H9 (cell line): ENCODE measurements at regions not wholly inside any gene's neighbourhood (a gene's known extent, or its start where the extent isn't known, plus 50 kb on each side); places are given as distances from the start of the nearest gene placed in this dataset.

Experiments used
- DNase-seq: peaks from one replicate; pipeline ENCODE4 v3.0.0-alpha.2; 2017
- H2AFZ ChIP-seq: one replicate; pipeline ENCODE4 v1.6.1; 2013; ENCODE audit warnings: mild to moderate bottlenecking, low read length, control low read depth, moderate library complexity
- H2AK5ac ChIP-seq: 2 replicates; pipeline ENCODE4 v1.6.1; 2013; ENCODE audit warnings: low read length, control low read depth, mixed read lengths; ENCODE audit not compliant: insufficient read length
- H2BK120ac ChIP-seq: one replicate; pipeline ENCODE4 v1.6.1; 2013; ENCODE audit warnings: low read depth, mild to moderate bottlenecking, low read length, control low read depth, inconsistent platforms; ENCODE audit not compliant: poor library complexity, severe bottlenecking
- H2BK12ac ChIP-seq: 2 replicates; pipeline ENCODE4 v1.6.1; 2013; ENCODE audit warnings: low read length, control low read depth, mixed read lengths, low read depth; ENCODE audit not compliant: insufficient read length
- H2BK15ac ChIP-seq: 2 replicates; pipeline ENCODE4 v1.6.1; 2013; ENCODE audit warnings: low read depth, low read length, control low read depth
- H2BK20ac ChIP-seq: one replicate; pipeline ENCODE4 v1.6.1; 2013; ENCODE audit warnings: low read depth, mild to moderate bottlenecking, low read length, control low read depth, inconsistent platforms; ENCODE audit not compliant: poor library complexity, severe bottlenecking
- H2BK5ac ChIP-seq: 2 replicates; pipeline ENCODE4 v1.6.1; 2013; ENCODE audit warnings: low read length, control low read depth, mixed read lengths; ENCODE audit not compliant: insufficient read length
- H3K14ac ChIP-seq: 2 replicates; pipeline ENCODE4 v1.6.1; 2013; ENCODE audit warnings: low read length, control low read depth; ENCODE audit not compliant: insufficient read depth
- H3K18ac ChIP-seq: 2 replicates; pipeline ENCODE4 v1.6.1; 2013; ENCODE audit warnings: low read depth, mild to moderate bottlenecking, mixed read lengths, low read length, control low read depth; ENCODE audit not compliant: insufficient read length
- H3K23ac ChIP-seq: 2 replicates; pipeline ENCODE4 v1.6.1; 2013; ENCODE audit warnings: low read length, control low read depth, mixed read lengths, low read depth; ENCODE audit not compliant: insufficient read length
- H3K23me2 ChIP-seq: 2 replicates; pipeline ENCODE4 v1.6.1; 2013; ENCODE audit warnings: low read depth, mild to moderate bottlenecking, mixed read lengths, low read length, control low read depth; ENCODE audit not compliant: insufficient read length, poor library complexity, severe bottlenecking
- H3K27ac ChIP-seq: 2 replicates; pipeline ENCODE4 v1.5.1; 2013; ENCODE audit warnings: low read length, control low read depth, mixed read lengths, low read depth; ENCODE audit not compliant: insufficient read length
- H3K27me3 ChIP-seq: 2 replicates; pipeline ENCODE4 v1.6.1; 2013; ENCODE audit warnings: low read length, control low read depth, inconsistent platforms; ENCODE audit not compliant: insufficient read depth
- H3K4ac ChIP-seq: 2 replicates; pipeline ENCODE4 v1.6.1; 2013; ENCODE audit warnings: low read depth, mild to moderate bottlenecking, control low read depth, inconsistent platforms, low read length, moderate library complexity
- H3K4me1 ChIP-seq: 2 replicates; pipeline ENCODE4 v1.6.1; 2013; ENCODE audit warnings: low read length, control low read depth, inconsistent platforms; ENCODE audit not compliant: insufficient read depth
- H3K4me2 ChIP-seq: 2 replicates; pipeline ENCODE4 v1.6.1; 2013; ENCODE audit warnings: low read length, control low read depth, mixed read lengths; ENCODE audit not compliant: insufficient read length, insufficient read depth
- H3K56ac ChIP-seq: 2 replicates; pipeline ENCODE4 v1.6.1; 2013; ENCODE audit warnings: low read depth, mild to moderate bottlenecking, mixed read lengths, low read length, control low read depth; ENCODE audit not compliant: insufficient read length
- H3K79me1 ChIP-seq: 2 replicates; pipeline ENCODE4 v1.6.1; 2013; ENCODE audit warnings: low read depth, mild to moderate bottlenecking, moderate library complexity, low read length, control low read depth, inconsistent platforms; ENCODE audit not compliant: insufficient read depth, poor library complexity, severe bottlenecking
- H3K79me2 ChIP-seq: 2 replicates; pipeline ENCODE4 v1.6.1; 2013; ENCODE audit warnings: low read length, control low read depth, inconsistent platforms; ENCODE audit not compliant: insufficient read depth
- H3K9ac ChIP-seq: 2 replicates; pipeline ENCODE4 v1.6.1; 2013; ENCODE audit warnings: low read length, control low read depth, mixed read lengths; ENCODE audit not compliant: insufficient read length; ENCODE audit errors: extremely low read depth
- H3K9me3 ChIP-seq: one replicate; pipeline ENCODE4 v1.6.1; 2013; ENCODE audit warnings: low read depth, low read length, inconsistent platforms; ENCODE audit not compliant: control insufficient read depth
- H3T11ph ChIP-seq: one replicate; pipeline ENCODE4 v1.6.1; 2013; ENCODE audit warnings: mild to moderate bottlenecking, low read length, control low read depth, inconsistent platforms
- H4K20me1 ChIP-seq: one replicate; pipeline ENCODE4 v1.6.1; 2013; ENCODE audit not compliant: control insufficient read depth, insufficient read length, insufficient read depth
- H4K5ac ChIP-seq: 2 replicates; pipeline ENCODE4 v1.6.1; 2013; ENCODE audit warnings: low read depth, mild to moderate bottlenecking, mixed read lengths, low read length, control low read depth; ENCODE audit not compliant: insufficient read length
- H4K8ac ChIP-seq: replicated peaks from 2 replicates; pipeline ENCODE4 v1.6.1; 2013; ENCODE audit warnings: low read length, control low read depth, mixed read lengths, low read depth; ENCODE audit not compliant: insufficient read length
- H4K91ac ChIP-seq: 2 replicates; pipeline ENCODE4 v1.6.1; 2013; ENCODE audit warnings: low read depth, mild to moderate bottlenecking, moderate library complexity, mixed read lengths, low read length, control low read depth; ENCODE audit not compliant: insufficient read length
- H3K27ac Mint-ChIP-seq, 3 experiments: 2 replicates in 2 of 3; 3 replicates in 1 of 3; pipeline ENCODE4 v1.8.0; 2020 to 2021; ENCODE audit warnings: mixed read lengths in 3 of 3, mild to moderate bottlenecking in 1 of 3, moderate library complexity in 1 of 3
- H3K27me3 Mint-ChIP-seq: 2 replicates; pipeline ENCODE4 v1.8.0; 2021; ENCODE audit warnings: low read depth, mild to moderate bottlenecking, moderate library complexity, mixed read lengths
- H3K36me3 Mint-ChIP-seq, 3 experiments: 2 replicates in 2 of 3; 3 replicates in 1 of 3; pipeline ENCODE4 v1.8.0; 2020 to 2021; ENCODE audit warnings: low read depth in 3 of 3, mixed read lengths in 3 of 3; ENCODE audit not compliant: insufficient read depth in 1 of 3
- H3K4me1 Mint-ChIP-seq, 2 experiments: 2 replicates each; pipeline ENCODE4 v1.8.0; 2020; ENCODE audit warnings: mixed read lengths in 2 of 2
- H3K4me3 Mint-ChIP-seq, 2 experiments: 2 replicates in 1 of 2; 3 replicates in 1 of 2; pipeline ENCODE4 v1.8.0; 2020 to 2021; ENCODE audit warnings: mild to moderate bottlenecking in 2 of 2, mixed read lengths in 2 of 2, moderate library complexity in 1 of 2
- H3K9me3 Mint-ChIP-seq, 2 experiments: 2 replicates in 1 of 2; 3 replicates in 1 of 2; pipeline ENCODE4 v1.8.0; 2020; ENCODE audit warnings: mild to moderate bottlenecking in 2 of 2, mixed read lengths in 2 of 2, moderate library complexity in 1 of 2
- whole genome bisulfite sequencing: extraction: QIAGEN DNeasy Blood & Tissue Kit; methylation state at CpG from one replicate; pipeline ENCODE4 v1.1.7; 2013; ENCODE audit warnings: missing lambda C conversion rate, low lambda C conversion rate, mixed read lengths; ENCODE audit not compliant: insufficient read length; ENCODE audit errors: extremely low coverage; 5-methylcytosine and 5-hydroxymethylcytosine counted together
- TF ChIP-seq, protein P1 (sequence below): fragments of 200-600 bp; sonication (generic); conservative IDR thresholded peaks from 3 replicates; pipeline ENCODE4 v1.8.0; 2021; ENCODE audit warnings: antibody characterized with exemption, mild to moderate bottlenecking

DNA sequence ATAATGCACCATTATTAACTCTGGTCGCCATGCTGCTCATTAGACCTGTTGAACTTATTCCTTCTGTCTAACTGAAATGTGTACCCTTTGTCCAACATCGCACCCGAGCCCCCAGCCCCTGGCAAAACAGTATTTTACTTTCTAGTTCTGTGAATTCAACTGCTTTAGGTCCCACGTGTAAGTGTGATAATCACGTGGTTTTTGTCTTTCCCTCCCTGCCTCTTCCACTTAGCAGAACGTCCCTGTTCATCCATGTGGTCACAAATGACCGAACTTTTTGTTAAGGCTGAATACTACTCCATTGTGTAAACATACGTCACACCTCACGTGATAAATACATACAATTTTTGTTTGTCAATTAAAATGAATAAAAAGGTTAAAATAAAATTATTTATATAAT, 826.9 kb downstream of the DCDC2C start:
- Histone ChIP-seq H3K9me3 (no peaks in the 10 kb centered on the region), H2BK15ac (no peak overlapping the region), H3K4ac (no peak overlapping the region), H3K27ac (no peak overlapping the region), H3K4me1 (no peaks in the 10 kb centered on the region), H3K79me2 (no peaks in the 10 kb centered on the region), H3K9ac (no peak overlapping the region), H3K18ac (no peak overlapping the region), H3K27me3 (no peaks in the 10 kb centered on the region), H3K56ac (no peak overlapping the region), H3K4me2 (no peak overlapping the region), H2AFZ (no peak overlapping the region), H2BK20ac (no peak overlapping the region), H4K91ac (no peak overlapping the region), H2AK5ac (no peak overlapping the region), H3K23ac (no peak overlapping the region), H3K14ac (no peak overlapping the region), H4K5ac (no peak overlapping the region), H4K20me1 (no peaks in the 10 kb centered on the region), H2BK12ac (no peak overlapping the region), H3K23me2 (no peaks in the 10 kb centered on the region), H3K79me1 (no peaks in the 10 kb centered on the region), H2BK120ac (no peak overlapping the region), H4K8ac (no peak overlapping the region), H2BK5ac (no peak overlapping the region), H3T11ph (no peak overlapping the region)
- no peak for DNase-seq
- no peak overlapping the region for H3K4me3 Mint-ChIP-seq
- H3K27ac Mint-ChIP-seq = no peak overlapping the region
- H3K27me3 Mint-ChIP-seq = no peaks in the 10 kb centered on the region
- H3K36me3 Mint-ChIP-seq = no peaks in the 10 kb centered on the region; a peak in 1 of 7 replicates
- peaks cover 7 to 10% of the 10 kb centered on the region in 2 experiments for H3K4me1 Mint-ChIP-seq
- TF ChIP-seq, protein P1, sequence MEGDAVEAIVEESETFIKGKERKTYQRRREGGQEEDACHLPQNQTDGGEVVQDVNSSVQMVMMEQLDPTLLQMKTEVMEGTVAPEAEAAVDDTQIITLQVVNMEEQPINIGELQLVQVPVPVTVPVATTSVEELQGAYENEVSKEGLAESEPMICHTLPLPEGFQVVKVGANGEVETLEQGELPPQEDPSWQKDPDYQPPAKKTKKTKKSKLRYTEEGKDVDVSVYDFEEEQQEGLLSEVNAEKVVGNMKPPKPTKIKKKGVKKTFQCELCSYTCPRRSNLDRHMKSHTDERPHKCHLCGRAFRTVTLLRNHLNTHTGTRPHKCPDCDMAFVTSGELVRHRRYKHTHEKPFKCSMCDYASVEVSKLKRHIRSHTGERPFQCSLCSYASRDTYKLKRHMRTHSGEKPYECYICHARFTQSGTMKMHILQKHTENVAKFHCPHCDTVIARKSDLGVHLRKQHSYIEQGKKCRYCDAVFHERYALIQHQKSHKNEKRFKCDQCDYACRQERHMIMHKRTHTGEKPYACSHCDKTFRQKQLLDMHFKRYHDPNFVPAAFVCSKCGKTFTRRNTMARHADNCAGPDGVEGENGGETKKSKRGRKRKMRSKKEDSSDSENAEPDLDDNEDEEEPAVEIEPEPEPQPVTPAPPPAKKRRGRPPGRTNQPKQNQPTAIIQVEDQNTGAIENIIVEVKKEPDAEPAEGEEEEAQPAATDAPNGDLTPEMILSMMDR = no peak
- H3K9me3 Mint-ChIP-seq = no peaks in the 10 kb centered on the region
- no CpG with 5 or more reads among the region's 9 CpGs for WGBS
